IgD-negative memory B cell (primary cell): ENCODE measurements at regions not wholly inside any gene's neighbourhood (a gene's known extent, or its start where the extent isn't known, plus 50 kb on each side); places are given as distances from the start of the nearest gene placed in this dataset.
"Not testable (repeated sequence)": the region's sequence is repeated elsewhere in the genome, so short reads cannot be mapped to it uniquely, and the experiment has no call there.

Source experiments
- H3K27ac Mint-ChIP-seq, 3 donors: one replicate each; pipeline ENCODE4 v1.8.0; 2020 to 2022; ENCODE audit warnings: mild to moderate bottlenecking in 3 of 3, mixed read lengths in 3 of 3, moderate library complexity in 1 of 3
- H3K27me3 Mint-ChIP-seq: one replicate; pipeline ENCODE4 v1.8.0; 2021; ENCODE audit warnings: mixed read lengths
- H3K36me3 Mint-ChIP-seq: one replicate; pipeline ENCODE4 v1.8.0; 2020; ENCODE audit warnings: mild to moderate bottlenecking, mixed read lengths
- H3K4me1 Mint-ChIP-seq, 3 donors: one replicate each; pipeline ENCODE4 v1.8.0; 2020 to 2022; ENCODE audit warnings: mixed read lengths in 3 of 3, mild to moderate bottlenecking in 1 of 3
- H3K4me3 Mint-ChIP-seq, 4 donors: one replicate each; pipeline ENCODE4 v1.8.0; 2020 to 2022; ENCODE audit warnings: mild to moderate bottlenecking in 4 of 4, mixed read lengths in 4 of 4, moderate library complexity in 3 of 4
- H3K9me3 Mint-ChIP-seq, 3 donors: one replicate each; pipeline ENCODE4 v1.8.0; 2020 to 2021; ENCODE audit warnings: mixed read lengths in 3 of 3, mild to moderate bottlenecking in 1 of 3

GRCh38 chr5:138647261-138647788, 72.1 kb upstream of the HSPA9 start:
- Mint-ChIP-seq H3K4me3 (no peak overlapping the region), H3K4me1 (peaks cover 5 to 9% (median 8%) of the 10 kb centered on the region in 3 donors), H3K9me3 (no peaks in the 10 kb centered on the region), H3K36me3 (no peaks in the 10 kb centered on the region), H3K27me3 (peaks cover 34% of the 10 kb centered on the region), H3K27ac (no peak overlapping the region)

GRCh38 chr5:138646671-138647070, 71.5 kb upstream of the HSPA9 start:
- no peak overlapping the region for H3K4me3 Mint-ChIP-seq
- H3K27ac Mint-ChIP-seq, result no peak overlapping the region
- no peaks in the 10 kb centered on the region for H3K36me3 Mint-ChIP-seq
- H3K9me3 Mint-ChIP-seq, result no peaks in the 10 kb centered on the region
- H3K27me3 Mint-ChIP-seq, result peaks cover 33% of the 10 kb centered on the region
- peaks cover 5 to 9% (median 8%) of the 10 kb centered on the region in 3 donors for H3K4me1 Mint-ChIP-seq

GRCh38 chr5:138645778-138646575, 70.8 kb upstream of the HSPA9 start:
- H3K27me3 Mint-ChIP-seq, result peaks cover 30% of the 10 kb centered on the region
- no peak overlapping the region for H3K27ac Mint-ChIP-seq
- H3K4me3 Mint-ChIP-seq, result no peak overlapping the region
- peaks cover 5 to 9% (median 8%) of the 10 kb centered on the region in 3 donors for H3K4me1 Mint-ChIP-seq
- no peaks in the 10 kb centered on the region for H3K36me3 Mint-ChIP-seq
- no peaks in the 10 kb centered on the region for H3K9me3 Mint-ChIP-seq

- H3K4me3 Mint-ChIP-seq, result no peak overlapping the region
- H3K9me3 Mint-ChIP-seq, result no peaks in the 10 kb centered on the region
- no peaks in the 10 kb centered on the region for H3K36me3 Mint-ChIP-seq
- H3K27ac Mint-ChIP-seq, result peak overlapping the region in 1 of 3 donors; percentile 50
- peaks cover 17% of the 10 kb centered on the region for H3K27me3 Mint-ChIP-seq
- H3K4me1 Mint-ChIP-seq, result no peaks in the 10 kb centered on the region
These were observed 68.0 kb upstream of the HSPA9 start for GRCh38 chr5:138643040-138643791.

- H3K9me3 Mint-ChIP-seq, result no peaks in the 10 kb centered on the region
- no peaks in the 10 kb centered on the region for H3K4me1 Mint-ChIP-seq
- no peaks in the 10 kb centered on the region for H3K36me3 Mint-ChIP-seq
These were observed 66.5 kb upstream of the HSPA9 start for GRCh38 chr5:138641547-138642298.

GRCh38 chr5:138640646-138641254, 65.5 kb upstream of the HSPA9 start:
- Mint-ChIP-seq H3K27me3 (peaks cover 13% of the 10 kb centered on the region), H3K9me3 (no peaks in the 10 kb centered on the region), H3K4me1 (no peaks in the 10 kb centered on the region), H3K27ac (no peak overlapping the region), H3K36me3 (no peaks in the 10 kb centered on the region), H3K4me3 (no peak overlapping the region)

More at GRCh38 chr5:138641547-138642298, 66.5 kb upstream of the HSPA9 start:
- Mint-ChIP-seq H3K27me3 (peaks cover 17% of the 10 kb centered on the region), H3K4me3 (no peak overlapping the region), H3K27ac (no peak overlapping the region)

GRCh38 chr5:138640138-138640537, 64.9 kb upstream of the HSPA9 start:
- Mint-ChIP-seq H3K4me1 (no peaks in the 10 kb centered on the region), H3K36me3 (no peaks in the 10 kb centered on the region), H3K9me3 (no peaks in the 10 kb centered on the region), H3K27ac (no peak overlapping the region), H3K4me3 (no peak overlapping the region), H3K27me3 (peaks cover 13% of the 10 kb centered on the region)

GRCh38 chr5:138639326-138639725, 64.1 kb upstream of the HSPA9 start:
- H3K9me3 Mint-ChIP-seq, result no peaks in the 10 kb centered on the region
- no peaks in the 10 kb centered on the region for H3K36me3 Mint-ChIP-seq
- H3K4me1 Mint-ChIP-seq, result no peaks in the 10 kb centered on the region
- H3K27ac Mint-ChIP-seq, result no peak overlapping the region
- peaks cover 13% of the 10 kb centered on the region for H3K27me3 Mint-ChIP-seq
- H3K4me3 Mint-ChIP-seq, result no peak overlapping the region

GRCh38 chr5:138637256-138637655, 62.1 kb upstream of the HSPA9 start:
- Mint-ChIP-seq H3K4me3 (no peak overlapping the region), H3K9me3 (no peaks in the 10 kb centered on the region), H3K36me3 (no peaks in the 10 kb centered on the region), H3K4me1 (no peaks in the 10 kb centered on the region), H3K27ac (no peak overlapping the region), H3K27me3 (peaks cover 12% of the 10 kb centered on the region)

- Mint-ChIP-seq H3K4me1 (no peaks in the 10 kb centered on the region), H3K9me3 (no peaks in the 10 kb centered on the region), H3K36me3 (no peaks in the 10 kb centered on the region), H3K4me3 (no peak overlapping the region), H3K27me3 (peaks cover 10% of the 10 kb centered on the region), H3K27ac (no peak overlapping the region)
These were observed 61.3 kb upstream of the HSPA9 start for GRCh38 chr5:138636398-138636944.

- no peak overlapping the region for H3K4me3 Mint-ChIP-seq
- H3K36me3 Mint-ChIP-seq, result no peaks in the 10 kb centered on the region
- H3K27me3 Mint-ChIP-seq, result peaks cover 9% of the 10 kb centered on the region
- no peaks in the 10 kb centered on the region for H3K4me1 Mint-ChIP-seq
- H3K27ac Mint-ChIP-seq, result no peak overlapping the region
- H3K9me3 Mint-ChIP-seq, result no peaks in the 10 kb centered on the region
These were observed 60.5 kb upstream of the HSPA9 start for GRCh38 chr5:138635708-138636107.

GRCh38 chr5:138635265-138635664, 60.1 kb upstream of the HSPA9 start:
- H3K4me3 Mint-ChIP-seq, result no peak overlapping the region
- H3K27ac Mint-ChIP-seq, result peak overlapping the region in 1 of 3 donors; percentile 57
- no peaks in the 10 kb centered on the region for H3K9me3 Mint-ChIP-seq
- no peaks in the 10 kb centered on the region for H3K36me3 Mint-ChIP-seq
- peaks cover 6% of the 10 kb centered on the region for H3K27me3 Mint-ChIP-seq
- H3K4me1 Mint-ChIP-seq, result no peaks in the 10 kb centered on the region

GRCh38 chr5:138634804-138635203, 59.6 kb upstream of the HSPA9 start:
- H3K27me3 Mint-ChIP-seq, H3K27ac Mint-ChIP-seq, H3K9me3 Mint-ChIP-seq, H3K36me3 Mint-ChIP-seq, H3K4me1 Mint-ChIP-seq: not testable (repeated sequence)
- H3K4me3 Mint-ChIP-seq, result peak overlapping the region in 1 of 4 donors; percentile 34

- Mint-ChIP-seq H3K27ac (no peak overlapping the region), H3K9me3 (no peaks in the 10 kb centered on the region), H3K27me3 (peaks cover 2% of the 10 kb centered on the region), H3K4me3 (peak overlapping the region in 1 of 4 donors; percentile 49), H3K36me3 (no peaks in the 10 kb centered on the region), H3K4me1 (no peaks in the 10 kb centered on the region)
These were observed 57.8 kb upstream of the HSPA9 start for GRCh38 chr5:138632900-138633489.
